Activated naive CD8-positive, alpha-beta T cell treated with anti-CD3 and anti-CD28 coated beads, Interleukin-2, amount 50 U/mL, for 24 hours (primary cell): ENCODE measurements at regions not wholly inside any gene's neighbourhood (a gene's known extent, or its start where the extent isn't known, plus 50 kb on each side); places are given as distances from the start of the nearest gene placed in this dataset.
"Not testable (repeated sequence)": the region's sequence is repeated elsewhere in the genome, so short reads cannot be mapped to it uniquely, and the experiment has no call there.

Source experiments
- ATAC-seq: fragments of 150-1000 bp; cut with Tn5 transposase; one replicate; pipeline ENCODE4 v1.10.0; 2021
- DNase-seq: peaks from one replicate; pipeline ENCODE4 v3.0.0; 2021
- H3K27ac Mint-ChIP-seq: one replicate; pipeline ENCODE4 v1.8.0; 2021; ENCODE audit warnings: mild to moderate bottlenecking, mixed read lengths
- H3K27me3 Mint-ChIP-seq: one replicate; pipeline ENCODE4 v1.8.0; 2021; ENCODE audit warnings: mixed read lengths
- H3K36me3 Mint-ChIP-seq: one replicate; pipeline ENCODE4 v1.8.0; 2021; ENCODE audit warnings: low read depth, mixed read lengths
- H3K4me1 Mint-ChIP-seq: one replicate; pipeline ENCODE4 v1.8.0; 2021; ENCODE audit warnings: mixed read lengths
- H3K4me3 Mint-ChIP-seq: one replicate; pipeline ENCODE4 v1.8.0; 2021; ENCODE audit warnings: mild to moderate bottlenecking, moderate library complexity, mixed read lengths
- H3K9me3 Mint-ChIP-seq: one replicate; pipeline ENCODE4 v1.8.0; 2021; ENCODE audit warnings: mixed read lengths

GRCh38 chr15:62517541-62517940 lies 352.5 kb upstream of the C2CD4B start:
- H3K27ac Mint-ChIP-seq, result no peak overlapping the region
- no peaks in the 10 kb centered on the region for H3K36me3 Mint-ChIP-seq
- peaks cover 9% of the 10 kb centered on the region for H3K4me1 Mint-ChIP-seq
- H3K9me3 Mint-ChIP-seq, result no peaks in the 10 kb centered on the region
- peaks cover 38% of the 10 kb centered on the region for H3K27me3 Mint-ChIP-seq
- no peak overlapping the region for H3K4me3 Mint-ChIP-seq
- no peak for ATAC-seq
- DNase-seq, result no peak

GRCh38 chr15:62518666-62519065 lies 353.6 kb upstream of the C2CD4B start:
- peaks cover 38% of the 10 kb centered on the region for H3K27me3 Mint-ChIP-seq
- DNase-seq, H3K4me3 Mint-ChIP-seq, H3K4me1 Mint-ChIP-seq, H3K27ac Mint-ChIP-seq, H3K36me3 Mint-ChIP-seq, ATAC-seq, H3K9me3 Mint-ChIP-seq: not testable (repeated sequence)

GRCh38 chr15:62519900-62520299 lies 354.8 kb upstream of the C2CD4B start:
- Mint-ChIP-seq H3K4me3 (no peak overlapping the region), H3K9me3 (no peaks in the 10 kb centered on the region), H3K36me3 (no peaks in the 10 kb centered on the region), H3K27ac (no peak overlapping the region), H3K4me1 (peaks cover 9% of the 10 kb centered on the region), H3K27me3 (peaks cover 37% of the 10 kb centered on the region)
- DNase-seq (peak; percentile 6), ATAC-seq (peak; percentile 54)

GRCh38 chr15:62520887-62521286 lies 355.8 kb upstream of the C2CD4B start:
- H3K27me3 Mint-ChIP-seq, result peaks cover 36% of the 10 kb centered on the region
- no peak overlapping the region for H3K27ac Mint-ChIP-seq
- DNase-seq (no peak), ATAC-seq (no peak)
- H3K4me1 Mint-ChIP-seq, result peaks cover 9% of the 10 kb centered on the region
- no peaks in the 10 kb centered on the region for H3K9me3 Mint-ChIP-seq
- no peaks in the 10 kb centered on the region for H3K36me3 Mint-ChIP-seq
- H3K4me3 Mint-ChIP-seq, result no peak overlapping the region

- Mint-ChIP-seq H3K27me3 (peaks cover 36% of the 10 kb centered on the region), H3K36me3 (no peaks in the 10 kb centered on the region), H3K27ac (no peak overlapping the region), H3K4me3 (no peak overlapping the region), H3K9me3 (no peaks in the 10 kb centered on the region), H3K4me1 (peaks cover 9% of the 10 kb centered on the region)
- DNase-seq (no peak), ATAC-seq (no peak)
These were observed 356.3 kb upstream of the C2CD4B start for GRCh38 chr15:62521396-62521795.

- H3K27me3 Mint-ChIP-seq, result peaks cover 25% of the 10 kb centered on the region
- H3K36me3 Mint-ChIP-seq, result no peaks in the 10 kb centered on the region
- no peak for ATAC-seq
- no peaks in the 10 kb centered on the region for H3K9me3 Mint-ChIP-seq
- no peak for DNase-seq
- no peak overlapping the region for H3K27ac Mint-ChIP-seq
- H3K4me1 Mint-ChIP-seq, result peaks cover 6% of the 10 kb centered on the region
- no peak overlapping the region for H3K4me3 Mint-ChIP-seq
These were observed 359.8 kb upstream of the C2CD4B start for GRCh38 chr15:62524848-62525247.

GRCh38 chr15:62527387-62527786 lies 362.3 kb upstream of the C2CD4B start:
- H3K4me3 Mint-ChIP-seq, result no peak overlapping the region
- H3K4me1 Mint-ChIP-seq, result no peaks in the 10 kb centered on the region
- no peaks in the 10 kb centered on the region for H3K9me3 Mint-ChIP-seq
- H3K27me3 Mint-ChIP-seq, result peaks cover 27% of the 10 kb centered on the region
- ATAC-seq, result no peak
- no peaks in the 10 kb centered on the region for H3K36me3 Mint-ChIP-seq
- no peak overlapping the region for H3K27ac Mint-ChIP-seq
- DNase-seq, result no peak

- H3K4me1 Mint-ChIP-seq, result no peaks in the 10 kb centered on the region
- H3K27ac Mint-ChIP-seq, result no peak overlapping the region
- peaks cover 27% of the 10 kb centered on the region for H3K27me3 Mint-ChIP-seq
- DNase-seq, result no peak
- no peaks in the 10 kb centered on the region for H3K36me3 Mint-ChIP-seq
- ATAC-seq, result no peak
- H3K4me3 Mint-ChIP-seq, result no peak overlapping the region
- no peaks in the 10 kb centered on the region for H3K9me3 Mint-ChIP-seq
These were observed 363.4 kb upstream of the C2CD4B start for GRCh38 chr15:62528505-62528904.

GRCh38 chr15:62532367-62532766 lies 367.3 kb upstream of the C2CD4B start:
- Mint-ChIP-seq H3K9me3 (no peaks in the 10 kb centered on the region), H3K36me3 (no peaks in the 10 kb centered on the region), H3K27me3 (peaks cover 12% of the 10 kb centered on the region), H3K4me1 (no peaks in the 10 kb centered on the region), H3K27ac (no peak overlapping the region), H3K4me3 (no peak overlapping the region)
- ATAC-seq (no peak), DNase-seq (no peak)

GRCh38 chr15:62533687-62534086 lies 368.6 kb upstream of the C2CD4B start:
- H3K4me3 Mint-ChIP-seq, result no peak overlapping the region
- no peaks in the 10 kb centered on the region for H3K36me3 Mint-ChIP-seq
- DNase-seq, result no peak
- H3K27ac Mint-ChIP-seq, result no peak overlapping the region
- no peak for ATAC-seq
- no peaks in the 10 kb centered on the region for H3K4me1 Mint-ChIP-seq
- peaks cover 12% of the 10 kb centered on the region for H3K27me3 Mint-ChIP-seq
- no peaks in the 10 kb centered on the region for H3K9me3 Mint-ChIP-seq

GRCh38 chr15:62534996-62535395 lies 369.9 kb upstream of the C2CD4B start:
- no peaks in the 10 kb centered on the region for H3K4me1 Mint-ChIP-seq
- DNase-seq, result no peak
- H3K27ac Mint-ChIP-seq, result no peak overlapping the region
- no peaks in the 10 kb centered on the region for H3K36me3 Mint-ChIP-seq
- H3K27me3 Mint-ChIP-seq, result peaks cover 12% of the 10 kb centered on the region
- no peak for ATAC-seq
- no peaks in the 10 kb centered on the region for H3K9me3 Mint-ChIP-seq
- H3K4me3 Mint-ChIP-seq, result no peak overlapping the region

GRCh38 chr15:62539236-62539635 lies 374.2 kb upstream of the C2CD4B start:
- DNase-seq (no peak), ATAC-seq (no peak)
- H3K27me3 Mint-ChIP-seq, result no peaks in the 10 kb centered on the region
- H3K36me3 Mint-ChIP-seq, result no peaks in the 10 kb centered on the region
- H3K27ac Mint-ChIP-seq, result no peak overlapping the region
- no peaks in the 10 kb centered on the region for H3K4me1 Mint-ChIP-seq
- H3K9me3 Mint-ChIP-seq, result no peaks in the 10 kb centered on the region
- no peak overlapping the region for H3K4me3 Mint-ChIP-seq

- no peak overlapping the region for H3K27ac Mint-ChIP-seq
- no peak for DNase-seq
- no peak overlapping the region for H3K4me3 Mint-ChIP-seq
- no peaks in the 10 kb centered on the region for H3K36me3 Mint-ChIP-seq
- H3K27me3 Mint-ChIP-seq, result no peaks in the 10 kb centered on the region
- no peak for ATAC-seq
- H3K4me1 Mint-ChIP-seq, result no peaks in the 10 kb centered on the region
- no peaks in the 10 kb centered on the region for H3K9me3 Mint-ChIP-seq
These were observed 376.2 kb upstream of the C2CD4B start for GRCh38 chr15:62541250-62541649.

- ATAC-seq, result no peak
- no peaks in the 10 kb centered on the region for H3K27me3 Mint-ChIP-seq
- no peak for DNase-seq
- no peaks in the 10 kb centered on the region for H3K9me3 Mint-ChIP-seq
- no peaks in the 10 kb centered on the region for H3K4me1 Mint-ChIP-seq
- no peaks in the 10 kb centered on the region for H3K36me3 Mint-ChIP-seq
- H3K27ac Mint-ChIP-seq, result no peak overlapping the region
- no peak overlapping the region for H3K4me3 Mint-ChIP-seq
These were observed 376.8 kb upstream of the C2CD4B start for GRCh38 chr15:62541846-62542245.

GRCh38 chr15:62544446-62544845 lies 379.4 kb upstream of the C2CD4B start:
- H3K27me3 Mint-ChIP-seq, result peaks cover under 1% of the 10 kb centered on the region
- DNase-seq, result no peak
- H3K9me3 Mint-ChIP-seq, result no peaks in the 10 kb centered on the region
- no peak overlapping the region for H3K4me3 Mint-ChIP-seq
- no peak overlapping the region for H3K27ac Mint-ChIP-seq
- no peak for ATAC-seq
- H3K36me3 Mint-ChIP-seq, result no peaks in the 10 kb centered on the region
- H3K4me1 Mint-ChIP-seq, result no peaks in the 10 kb centered on the region

GRCh38 chr15:62545467-62546227 lies 380.6 kb upstream of the C2CD4B start:
- DNase-seq (no peak), ATAC-seq (no peak)
- Mint-ChIP-seq H3K4me3 (no peak overlapping the region), H3K36me3 (no peaks in the 10 kb centered on the region), H3K27ac (no peak overlapping the region), H3K9me3 (no peaks in the 10 kb centered on the region), H3K27me3 (peaks cover 3% of the 10 kb centered on the region), H3K4me1 (no peaks in the 10 kb centered on the region)
